Astrocyte (in vitro differentiated cells and primary cell): ENCODE measurements at regions not wholly inside any gene's neighbourhood (a gene's known extent, or its start where the extent isn't known, plus 50 kb on each side); places are given as distances from the start of the nearest gene placed in this dataset.

ENCODE experiments used
- CTCF ChIP-seq: IDR thresholded peaks from 2 replicates; pipeline ENCODE4 v1.5.1; 2011; ENCODE audit warnings: low read depth, mild to moderate bottlenecking, inconsistent platforms, low read length, moderate library complexity; ENCODE audit not compliant: insufficient read depth
- EZH2 ChIP-seq: IDR thresholded peaks from 2 replicates; pipeline ENCODE4 v1.6.1; 2012; ENCODE audit warnings: mild to moderate bottlenecking, low read length, inconsistent platforms; ENCODE audit not compliant: insufficient read depth

DNA sequence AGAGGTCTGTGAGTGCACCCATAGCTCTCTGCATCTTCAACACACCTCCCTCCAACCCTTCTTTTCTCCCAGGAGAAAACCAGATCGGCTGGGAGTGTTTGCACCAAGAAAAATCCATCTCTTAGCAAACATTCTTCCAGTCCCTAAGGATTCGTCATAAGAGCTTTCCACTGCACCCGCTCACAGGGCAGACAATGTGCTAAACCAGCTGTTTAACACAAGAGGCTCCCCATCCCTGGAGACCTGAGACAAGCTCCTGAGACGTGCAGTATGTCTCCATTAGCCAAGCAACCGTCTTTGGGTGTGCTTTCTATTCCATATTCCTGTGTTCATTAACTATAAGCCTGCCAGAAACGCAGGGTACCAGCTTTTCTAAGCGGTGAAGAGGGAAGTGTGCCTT is 93.6 kb upstream of the ZNF462 start:
- TF ChIP-seq CTCF = no peak
- TF ChIP-seq EZH2 = no peak
